HG03064 (cell line): ENCODE measurements at regions not wholly inside any gene's neighbourhood (a gene's known extent, or its start where the extent isn't known, plus 50 kb on each side); places are given as distances from the start of the nearest gene placed in this dataset.

Source experiments
- ATAC-seq: cut with Tn5 transposase; IDR thresholded peaks from one replicate; pipeline ENCODE4 v1.9.1; 2021; ENCODE audit warnings: low read depth; ENCODE audit not compliant: unreplicated experiment

DNA sequence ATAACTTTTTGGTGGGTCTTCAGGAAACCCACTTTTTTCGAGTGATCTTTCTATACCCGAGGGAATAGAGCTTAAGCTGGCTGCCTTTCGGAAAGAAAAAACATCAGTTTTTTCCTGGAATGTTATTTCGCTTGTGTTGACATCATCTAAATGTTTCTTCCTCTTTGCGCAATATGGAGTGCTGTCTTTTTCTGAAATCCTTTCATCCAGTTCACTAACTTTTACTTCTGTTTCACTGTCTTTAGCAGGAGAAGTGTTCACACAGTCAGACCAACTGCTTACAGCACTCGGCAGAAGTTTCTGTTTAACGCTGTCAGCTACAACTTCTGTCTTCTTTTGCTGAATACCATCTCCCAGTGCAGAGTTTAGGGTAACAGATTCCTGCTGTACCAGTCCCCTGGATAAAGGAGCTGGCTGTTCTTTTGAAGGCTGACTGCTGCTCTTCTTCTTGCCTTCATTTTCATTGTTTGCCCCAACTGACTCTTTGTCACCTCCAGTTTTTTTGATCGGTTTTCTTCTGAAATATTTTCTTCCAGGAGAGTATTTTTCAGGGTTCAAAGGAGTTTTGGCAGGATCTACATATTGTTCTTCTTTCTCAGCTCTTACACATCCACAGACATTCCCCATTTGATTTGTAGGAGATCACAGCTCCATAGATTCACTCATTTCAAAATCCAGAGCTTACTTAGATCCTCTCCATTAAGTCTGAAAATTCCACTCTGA is 50.0 kb upstream of the DST start:
- ATAC-seq, result no peak
